Cardiac muscle cell (in vitro differentiated cells and primary cell): ENCODE measurements at regions not wholly inside any gene's neighbourhood (a gene's known extent, or its start where the extent isn't known, plus 50 kb on each side); places are given as distances from the start of the nearest gene placed in this dataset.

Source experiments
- DNase-seq, 2 donors: peaks; one replicate each; pipeline versions ENCODE4 v3.0.0 to v3.0.0-alpha.2; 2010 to 2017; ENCODE audit warnings: low read depth in 1 of 2, low spot score in 1 of 2
- H3K27ac ChIP-seq: fragments of 200-600 bp; sonication (generic); 2 replicates; pipeline ENCODE4 v1.5.1; 2016
- H3K27me3 ChIP-seq: fragments of 200-600 bp; sonication (generic); 2 replicates; pipeline ENCODE4 v1.6.0; 2016; ENCODE audit warnings: control low read depth
- H3K36me3 ChIP-seq: fragments of 200-600 bp; sonication (generic); 2 replicates; pipeline ENCODE4 v1.5.1; 2016; ENCODE audit warnings: control low read depth
- H3K4me1 ChIP-seq: fragments of 200-600 bp; sonication (generic); 2 replicates; pipeline ENCODE4 v1.8.1; 2017; ENCODE audit warnings: low read depth, mild to moderate bottlenecking, mixed run types
- H3K4me3 ChIP-seq: fragments of 200-600 bp; sonication (generic); 2 replicates; pipeline ENCODE4 v1.5.1; 2016; ENCODE audit warnings: mild to moderate bottlenecking
- H3K9me3 ChIP-seq: fragments of 200-600 bp; sonication (generic); 2 replicates; pipeline ENCODE4 v1.5.1; 2017; ENCODE audit warnings: low read depth, mild to moderate bottlenecking, control low read depth
- TF ChIP-seq, protein P1 (sequence below): IDR thresholded peaks from 2 replicates; pipeline ENCODE4 v1.5.1; 2012; ENCODE audit warnings: low read depth, mild to moderate bottlenecking, low read length

DNA sequence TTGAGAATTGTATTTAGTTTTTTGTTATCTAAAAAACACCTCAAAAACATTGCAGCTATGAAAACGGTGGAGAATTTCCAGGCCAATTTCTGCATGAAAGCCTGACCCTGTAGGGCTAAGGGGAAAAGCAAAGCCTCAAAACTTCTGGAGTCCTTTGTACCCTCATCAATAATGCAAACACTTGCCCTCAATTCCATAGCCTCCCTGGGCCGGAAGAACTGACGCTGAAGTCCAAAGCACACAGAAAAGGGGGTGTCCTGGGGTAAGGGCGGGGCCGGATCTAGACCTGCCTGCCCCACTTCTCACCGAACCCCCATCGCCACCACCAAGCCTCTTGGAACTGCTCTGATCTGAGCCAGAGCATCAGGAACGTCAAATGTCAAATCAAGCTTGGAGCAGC lies 173.9 kb upstream of the S100G start:
- TF ChIP-seq, protein P1, sequence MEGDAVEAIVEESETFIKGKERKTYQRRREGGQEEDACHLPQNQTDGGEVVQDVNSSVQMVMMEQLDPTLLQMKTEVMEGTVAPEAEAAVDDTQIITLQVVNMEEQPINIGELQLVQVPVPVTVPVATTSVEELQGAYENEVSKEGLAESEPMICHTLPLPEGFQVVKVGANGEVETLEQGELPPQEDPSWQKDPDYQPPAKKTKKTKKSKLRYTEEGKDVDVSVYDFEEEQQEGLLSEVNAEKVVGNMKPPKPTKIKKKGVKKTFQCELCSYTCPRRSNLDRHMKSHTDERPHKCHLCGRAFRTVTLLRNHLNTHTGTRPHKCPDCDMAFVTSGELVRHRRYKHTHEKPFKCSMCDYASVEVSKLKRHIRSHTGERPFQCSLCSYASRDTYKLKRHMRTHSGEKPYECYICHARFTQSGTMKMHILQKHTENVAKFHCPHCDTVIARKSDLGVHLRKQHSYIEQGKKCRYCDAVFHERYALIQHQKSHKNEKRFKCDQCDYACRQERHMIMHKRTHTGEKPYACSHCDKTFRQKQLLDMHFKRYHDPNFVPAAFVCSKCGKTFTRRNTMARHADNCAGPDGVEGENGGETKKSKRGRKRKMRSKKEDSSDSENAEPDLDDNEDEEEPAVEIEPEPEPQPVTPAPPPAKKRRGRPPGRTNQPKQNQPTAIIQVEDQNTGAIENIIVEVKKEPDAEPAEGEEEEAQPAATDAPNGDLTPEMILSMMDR = no peak
- Histone ChIP-seq H3K27me3 (no peaks in the 10 kb centered on the region), H3K9me3 (no peaks in the 10 kb centered on the region), H3K27ac (no peak overlapping the region), H3K4me1 (peaks cover 2% of the 10 kb centered on the region), H3K4me3 (no peak overlapping the region), H3K36me3 (no peaks in the 10 kb centered on the region)
- no peak for DNase-seq

DNA sequence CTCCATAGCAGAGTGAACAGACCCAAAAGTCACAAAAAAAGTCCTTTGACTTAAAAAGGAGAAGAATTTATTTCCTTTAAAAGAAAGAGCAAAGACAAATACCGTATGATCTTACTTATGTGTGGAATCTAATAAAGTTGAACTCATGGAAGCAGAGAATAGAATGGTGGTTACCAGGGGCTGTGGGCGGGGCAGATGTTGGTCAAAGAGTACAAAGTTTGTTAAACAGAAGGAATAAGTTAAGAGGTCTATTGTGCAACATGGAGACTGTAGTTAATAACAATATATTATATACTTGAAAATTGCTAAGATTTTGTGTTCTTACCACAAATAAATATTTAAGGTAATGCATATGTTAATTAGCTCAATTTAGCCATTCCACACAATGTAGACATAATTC lies 173.3 kb upstream of the S100G start:
- DNase-seq = no peak
- Histone ChIP-seq H3K9me3 (no peaks in the 10 kb centered on the region), H3K36me3 (no peaks in the 10 kb centered on the region), H3K27me3 (no peaks in the 10 kb centered on the region), H3K4me3 (no peak overlapping the region), H3K4me1 (no peaks in the 10 kb centered on the region), H3K27ac (no peak overlapping the region)
- TF ChIP-seq, protein P1 = no peak

DNA sequence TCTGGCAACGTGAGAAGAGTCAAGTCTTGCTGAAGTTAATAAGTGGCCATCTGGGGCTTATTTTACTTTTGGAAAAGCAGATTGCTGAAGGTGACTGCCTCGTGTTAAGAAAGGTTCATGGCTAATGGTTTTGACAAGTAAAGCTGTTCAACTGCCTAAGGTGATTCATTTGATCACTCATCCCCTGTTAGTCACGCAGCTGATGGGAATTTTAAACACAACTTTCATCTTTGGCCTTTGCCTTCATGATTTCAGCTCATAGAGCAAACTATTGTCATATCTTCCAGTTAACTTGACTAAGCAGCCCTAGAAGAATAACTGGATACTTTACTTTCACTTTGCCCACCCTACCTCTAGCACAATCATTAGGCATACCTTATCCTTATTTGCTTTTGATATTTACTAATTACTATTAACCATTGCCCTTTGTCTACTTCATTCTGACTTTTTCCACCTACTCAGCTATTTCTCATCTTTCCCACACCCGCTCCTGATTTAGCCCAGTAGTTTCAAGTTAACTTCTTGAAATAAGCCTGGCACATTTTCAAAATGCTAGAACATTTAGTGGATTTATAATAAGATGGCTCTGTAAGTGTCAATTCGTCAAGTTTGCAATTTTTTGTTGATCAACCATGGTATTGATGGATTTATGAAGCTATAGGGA lies 170.6 kb upstream of the S100G start:
- TF ChIP-seq, protein P1 = no peak
- no peaks in the 10 kb centered on the region for H3K27me3 ChIP-seq
- H3K36me3 ChIP-seq = no peaks in the 10 kb centered on the region
- H3K9me3 ChIP-seq = no peaks in the 10 kb centered on the region
- H3K4me3 ChIP-seq = no peak overlapping the region
- DNase-seq = no peak
- H3K27ac ChIP-seq = no peak overlapping the region
- H3K4me1 ChIP-seq = no peaks in the 10 kb centered on the region

DNA sequence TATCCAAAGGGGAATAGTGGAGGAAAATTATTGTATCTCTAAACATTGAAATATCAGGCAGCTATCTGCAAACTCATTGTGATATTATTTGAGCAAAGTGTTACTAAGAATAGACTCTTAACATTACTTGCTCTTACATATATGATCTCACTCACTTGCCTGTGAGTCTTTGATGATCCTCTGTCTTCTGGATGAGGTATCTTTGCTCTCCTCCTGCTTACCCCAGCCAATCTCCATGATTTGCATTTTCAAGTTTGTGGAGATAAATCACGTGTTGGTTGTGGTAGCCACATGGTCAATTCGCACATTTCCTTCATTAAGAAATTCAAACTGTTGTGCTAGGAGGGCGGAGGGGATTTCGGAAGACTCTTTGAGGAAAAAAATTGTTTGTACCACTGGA lies 169.9 kb upstream of the S100G start:
- no peaks in the 10 kb centered on the region for H3K36me3 ChIP-seq
- no peak overlapping the region for H3K27ac ChIP-seq
- no peaks in the 10 kb centered on the region for H3K9me3 ChIP-seq
- no peak for DNase-seq
- H3K27me3 ChIP-seq = no peaks in the 10 kb centered on the region
- no peak overlapping the region for H3K4me3 ChIP-seq
- no peaks in the 10 kb centered on the region for H3K4me1 ChIP-seq
- TF ChIP-seq, protein P1 = no peak

DNA sequence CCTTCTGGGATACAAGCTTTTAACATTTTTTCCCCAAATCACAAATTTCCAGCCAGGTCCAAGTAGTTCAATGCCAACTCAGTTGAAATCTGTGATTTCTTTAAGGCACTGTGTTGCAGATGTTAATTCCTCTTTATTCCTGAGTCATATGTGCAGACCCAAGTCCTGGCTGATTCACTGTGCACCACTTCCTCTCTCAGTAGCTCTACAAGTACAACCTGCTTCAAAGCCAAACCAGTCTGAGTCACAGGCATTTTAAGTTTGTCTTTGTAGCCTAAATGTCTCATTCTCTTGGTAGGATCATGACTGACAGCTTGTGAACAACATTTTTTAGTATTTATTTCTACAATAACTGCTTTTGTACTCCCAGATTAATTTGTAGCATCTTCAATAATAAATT lies 165.6 kb upstream of the S100G start:
- Histone ChIP-seq H3K9me3 (no peaks in the 10 kb centered on the region), H3K4me1 (no peaks in the 10 kb centered on the region), H3K36me3 (no peaks in the 10 kb centered on the region), H3K27me3 (no peaks in the 10 kb centered on the region), H3K4me3 (no peak overlapping the region), H3K27ac (no peak overlapping the region)
- DNase-seq = peak in 1 of 2 donors; percentile 73
- TF ChIP-seq, protein P1 = no peak
